SK-N-SH (cell line): ENCODE measurements at regions not wholly inside any gene's neighbourhood (a gene's known extent, or its start where the extent isn't known, plus 50 kb on each side); places are given as distances from the start of the nearest gene placed in this dataset.

Experiments
- CTCF ChIA-PET: fragments of 300-600, 350-600 bp; formaldehyde crosslinking; extraction: SDS; loops from one replicate; lab custom pipeline; 2021; lab: Yijun Ruan, JAX
- POLR2A ChIA-PET: fragments of 350-600 bp; sonication (Branson Sonifier 250); formaldehyde crosslinking; extraction: SDS; loops from one replicate; lab custom pipeline; 2020; ENCODE audit warnings: antibody characterized with exemption, inconsistent platforms; lab: Yijun Ruan, JAX
- DNase-seq: peaks from one replicate; pipeline ENCODE4 v3.0.0; 2012
- H2AFZ ChIP-seq: fragments of 200-600 bp; sonication (generic); 2 replicates; pipeline ENCODE4 v1.8.1; 2016; ENCODE audit warnings: antibody characterized with exemption, mild to moderate bottlenecking, low read depth
- H3F3A ChIP-seq: fragments of 200-600 bp; sonication (generic); replicated peaks from 2 replicates; pipeline ENCODE3; 2016; ENCODE audit warnings: antibody characterized with exemption, mild to moderate bottlenecking; ENCODE audit not compliant: insufficient read depth
- H3K27ac ChIP-seq, 2 experiments: fragments of 200-500 bp in 1 of 2; fragments of 200-600 bp in 1 of 2; sonication (Bioruptor generic) in 1 of 2; sonication (generic), shearing (Covaris generic) in 1 of 2; 2 replicates each; pipeline versions ENCODE4 v1.5.1 to v1.6.1; 2014 to 2016; ENCODE audit warnings: low read depth in 2 of 2, inconsistent platforms in 1 of 2, low read length in 1 of 2, mild to moderate bottlenecking in 1 of 2, mixed read lengths in 1 of 2
- H3K27me3 ChIP-seq: fragments of 200-600 bp; sonication (generic), shearing (Covaris generic); 2 replicates; pipeline ENCODE4 v1.6.1; 2016; ENCODE audit warnings: mixed run types; ENCODE audit not compliant: insufficient read depth
- H3K36me3 ChIP-seq, 2 experiments: fragments of 200-500 bp in 1 of 2; fragments of 200-600 bp in 1 of 2; sonication (Bioruptor generic) in 1 of 2; sonication (generic) in 1 of 2; replicated peaks in 1 of 2; 2 replicates each; pipeline versions ENCODE3 to v1.5.1; 2014 to 2016; ENCODE audit warnings: low read length in 1 of 2, mild to moderate bottlenecking in 1 of 2; ENCODE audit not compliant: insufficient read depth in 2 of 2, control insufficient read depth in 1 of 2
- H3K4me1 ChIP-seq, 2 experiments: fragments of 200-500 bp in 1 of 2; fragments of 200-600 bp in 1 of 2; sonication (Bioruptor generic) in 1 of 2; sonication (generic), shearing (Covaris generic) in 1 of 2; 2 replicates each; pipeline versions ENCODE4 v1.5.1 to v1.6.1; 2014 to 2016; ENCODE audit warnings: low read depth in 1 of 2, low read length in 1 of 2, mixed run types in 1 of 2; ENCODE audit not compliant: insufficient read depth in 2 of 2, control insufficient read depth in 1 of 2
- H3K4me2 ChIP-seq: fragments of 200-600 bp; sonication (generic), shearing (Covaris generic); 2 replicates; pipeline ENCODE4 v1.6.1; 2017; ENCODE audit warnings: mixed run types
- H3K4me3 ChIP-seq, 2 experiments: fragments of 200-500 bp in 1 of 2; fragments of 200-600 bp in 1 of 2; sonication (Bioruptor generic) in 1 of 2; sonication (generic), shearing (Covaris generic) in 1 of 2; 2 replicates each; pipeline versions ENCODE4 v1.5.1 to v1.8.1; 2014 to 2016; ENCODE audit warnings: low read depth in 2 of 2, inconsistent platforms in 1 of 2, low read length in 1 of 2, mild to moderate bottlenecking in 1 of 2, mixed read lengths in 1 of 2, moderate library complexity in 1 of 2
- H3K79me2 ChIP-seq: fragments of 200-600 bp; sonication (generic); 2 replicates; pipeline ENCODE4 v1.8.1; 2017; ENCODE audit warnings: mild to moderate bottlenecking; ENCODE audit not compliant: insufficient read depth
- H3K9ac ChIP-seq: fragments of 200-600 bp; sonication (generic); 2 replicates; pipeline ENCODE4 v1.6.1; 2017; ENCODE audit warnings: mixed run types
- H3K9me2 ChIP-seq: fragments of 200-600 bp; sonication (generic); 2 replicates; pipeline ENCODE4 v1.6.1; 2017; ENCODE audit warnings: mixed run types
- H3K9me3 ChIP-seq: fragments of 200-600 bp; sonication (generic); 2 replicates; pipeline ENCODE4 v1.6.1; 2017; ENCODE audit warnings: mixed run types, mild to moderate bottlenecking, moderate library complexity
- H4K20me1 ChIP-seq: fragments of 200-600 bp; sonication (generic); 2 replicates; pipeline ENCODE4 v1.6.1; 2017; ENCODE audit warnings: mild to moderate bottlenecking, mixed run types; ENCODE audit not compliant: insufficient read depth
- GATA2 ChIP-seq: sonication (generic); formaldehyde crosslinking; IDR thresholded peaks from 2 replicates; pipeline ENCODE4 v1.5.0; 2020; ENCODE audit warnings: mild to moderate bottlenecking, missing genetic modification reagents
- MAX ChIP-seq: IDR thresholded peaks from 2 replicates; pipeline ENCODE4 v1.4.0; 2012; ENCODE audit warnings: low read depth
- MXI1 ChIP-seq: IDR thresholded peaks from 2 replicates; pipeline ENCODE4 v1.6.1; 2012; ENCODE audit warnings: mild to moderate bottlenecking, low read depth, low read length, improper control_type of control experiment
- PBX3 ChIP-seq: IDR thresholded peaks from 2 replicates; pipeline ENCODE4; 2012
- REST ChIP-seq: IDR thresholded peaks from 2 replicates; pipeline ENCODE4 v1.6.1; 2012; ENCODE audit warnings: mild to moderate bottlenecking, low read depth, low read length, moderate library complexity
- SMC3 ChIP-seq: IDR thresholded peaks from 2 replicates; pipeline ENCODE4 v1.6.1; 2012; ENCODE audit warnings: low read depth, low read length, improper control_type of control experiment
- TCF12 ChIP-seq: IDR thresholded peaks from 2 replicates; pipeline ENCODE4 v1.4.0; 2012
- ZBTB33 ChIP-seq: IDR thresholded peaks from 2 replicates; pipeline ENCODE4 v1.4.0; 2012; ENCODE audit warnings: low read depth, borderline replicate concordance
- WGBS: methylation state at CpG from one replicate; pipeline ENCODE4 v1.1.6; 2017; ENCODE audit warnings: low lambda C conversion rate; 5-methylcytosine and 5-hydroxymethylcytosine counted together

- no peak overlapping the region for H3K4me2 ChIP-seq
- no peaks in the 10 kb centered on the region for H3F3A ChIP-seq
- no peak overlapping the region for H3K9ac ChIP-seq
- ChIA-PET POLR2A (no interaction called here), CTCF (no interaction called here)
- H3K79me2 ChIP-seq, result no peaks in the 10 kb centered on the region
- H3K9me3 ChIP-seq, result no peaks in the 10 kb centered on the region
- TF ChIP-seq SMC3, result no peak
- no peak for TF ChIP-seq REST
- no peak for TF ChIP-seq PBX3
- TF ChIP-seq ZBTB33, result no peak
- TF ChIP-seq MXI1, result no peak
- no peak for TF ChIP-seq MAX
- TF ChIP-seq TCF12, result no peak
- no peak for TF ChIP-seq GATA2
- H3K4me1 ChIP-seq, result no peaks in the 10 kb centered on the region
- DNase-seq, result no peak
- H3K36me3 ChIP-seq, result no peaks in the 10 kb centered on the region
- H3K9me2 ChIP-seq, result no peaks in the 10 kb centered on the region
- H3K27me3 ChIP-seq, result no peaks in the 10 kb centered on the region; the same call in 1 of the 2 replicates
- WGBS, result 30% methylated on average over 3 of the region's 3 CpGs
- H3K27ac ChIP-seq, result no peak overlapping the region
- H4K20me1 ChIP-seq, result no peaks in the 10 kb centered on the region
- no peak overlapping the region for H3K4me3 ChIP-seq
- H2AFZ ChIP-seq, result no peak overlapping the region
These were observed 158.2 kb upstream of the RGS6 start for GRCh38 chr14:71773898-71774481.
